WTC11 (cell line): ENCODE measurements at regions not wholly inside any gene's neighbourhood (a gene's known extent, or its start where the extent isn't known, plus 50 kb on each side); places are given as distances from the start of the nearest gene placed in this dataset.

Experiments
- ATAC-seq: fragments of 200-7000 bp; cut with Tn5 transposase; 2 replicates; pipeline ENCODE4 v1.10.0; 2021; ENCODE audit warnings: mild to moderate bottlenecking, moderate library complexity
- CTCF ChIA-PET: fragments of 300-600 bp; sonication (Branson Sonifier 250); formaldehyde crosslinking; loops from one replicate; lab custom pipeline; 2021; ENCODE audit warnings: antibody characterized with exemption; lab: Charles Lee
- POLR2A ChIA-PET: fragments of 350-600 bp; sonication (Branson Sonifier 250); formaldehyde crosslinking; loops from one replicate; lab custom pipeline; 2021; ENCODE audit warnings: antibody characterized with exemption; lab: Charles Lee
- DNase-seq: peaks from one replicate; pipeline ENCODE4 v3.0.0; 2021; ENCODE audit warnings: low spot score
- H3K27ac Mint-ChIP-seq: 2 replicates; pipeline ENCODE4 v1.8.0; 2021; ENCODE audit warnings: mixed read lengths
- H3K27me3 Mint-ChIP-seq: 2 replicates; pipeline ENCODE4 v1.8.0; 2021; ENCODE audit warnings: low read depth, mild to moderate bottlenecking, moderate library complexity, mixed read lengths
- H3K36me3 Mint-ChIP-seq: 2 replicates; pipeline ENCODE4 v1.8.0; 2021; ENCODE audit warnings: mixed read lengths
- H3K4me1 Mint-ChIP-seq: 2 replicates; pipeline ENCODE4 v1.8.0; 2022; ENCODE audit warnings: mixed read lengths
- H3K4me3 Mint-ChIP-seq: 2 replicates; pipeline ENCODE4 v1.8.0; 2021; ENCODE audit warnings: mild to moderate bottlenecking, moderate library complexity, mixed read lengths
- H3K9me3 Mint-ChIP-seq: 2 replicates; pipeline ENCODE4 v1.8.0; 2021; ENCODE audit warnings: mixed read lengths
- ATF1 ChIP-seq: sonication (generic); formaldehyde crosslinking; IDR thresholded peaks from 2 replicates; pipeline ENCODE4 v1.8.1; 2023; ENCODE audit warnings: mild to moderate bottlenecking, moderate library complexity, missing genetic modification reagents
- EMX1 ChIP-seq: fragments of 250-450 bp; sonication (Bioruptor Pico); IDR thresholded peaks from 2 replicates; pipeline ENCODE4 v1.8.0; 2021; ENCODE audit warnings: mild to moderate bottlenecking
- IRF2 ChIP-seq: sonication (generic); formaldehyde crosslinking; IDR thresholded peaks from 2 replicates; pipeline ENCODE4 v1.8.0; 2022; ENCODE audit warnings: low read depth, missing genetic modification reagents, borderline replicate concordance
- JUN ChIP-seq: sonication (generic); formaldehyde crosslinking; IDR thresholded peaks from 2 replicates; pipeline ENCODE4 v1.8.0; 2023; ENCODE audit warnings: mild to moderate bottlenecking, missing genetic modification reagents
- MYBL2 ChIP-seq: sonication (generic); formaldehyde crosslinking; IDR thresholded peaks from 2 replicates; pipeline ENCODE4 v1.8.1; 2023; ENCODE audit warnings: mild to moderate bottlenecking, moderate library complexity, missing genetic modification reagents
- NFATC4 ChIP-seq: fragments of 250-450 bp; sonication (Bioruptor Pico); IDR thresholded peaks from 2 replicates; pipeline ENCODE4 v1.9.0; 2021; ENCODE audit warnings: mild to moderate bottlenecking
- PRRX2 ChIP-seq: fragments of 250-450 bp; sonication (Bioruptor Pico); IDR thresholded peaks from 2 replicates; pipeline ENCODE4 v1.8.0; 2021; ENCODE audit warnings: mild to moderate bottlenecking
- RORB ChIP-seq: fragments of 250-450 bp; sonication (Bioruptor Pico); IDR thresholded peaks from 2 replicates; pipeline ENCODE4 v1.9.0; 2021; ENCODE audit warnings: mild to moderate bottlenecking
- SOX15 ChIP-seq: fragments of 250-450 bp; sonication (Bioruptor Pico); IDR thresholded peaks from 2 replicates; pipeline ENCODE4 v1.9.0; 2021; ENCODE audit warnings: mild to moderate bottlenecking
- TEAD1 ChIP-seq: sonication (generic); formaldehyde crosslinking; IDR thresholded peaks from 2 replicates; pipeline ENCODE4 v1.8.0; 2022; ENCODE audit warnings: mild to moderate bottlenecking, missing genetic modification reagents
- TEAD4 ChIP-seq: sonication (generic); formaldehyde crosslinking; IDR thresholded peaks from 2 replicates; pipeline ENCODE4 v1.8.0; 2022; ENCODE audit warnings: mild to moderate bottlenecking, missing genetic modification reagents
- ZNF219 ChIP-seq: sonication (generic); formaldehyde crosslinking; IDR thresholded peaks from 2 replicates; pipeline ENCODE4 v1.8.0; 2023; ENCODE audit warnings: missing genetic modification reagents, mild to moderate bottlenecking, borderline replicate concordance
- ZNF317 ChIP-seq: sonication (generic); formaldehyde crosslinking; IDR thresholded peaks from 2 replicates; pipeline ENCODE4 v1.8.1; 2023; ENCODE audit warnings: low read depth, mild to moderate bottlenecking, moderate library complexity, missing genetic modification reagents, borderline replicate concordance
- ZNF416 ChIP-seq: fragments of 250-450 bp; sonication (Bioruptor Pico); IDR thresholded peaks from 2 replicates; pipeline ENCODE4 v1.9.0; 2021; ENCODE audit warnings: mild to moderate bottlenecking, inconsistent platforms
- ZNF423 ChIP-seq: fragments of 250-450 bp; sonication (Bioruptor Pico); IDR thresholded peaks from 2 replicates; pipeline ENCODE4 v2.1.2; 2022; ENCODE audit warnings: mild to moderate bottlenecking, moderate library complexity
- ZNF532 ChIP-seq: fragments of 250-450 bp; sonication (Bioruptor Pico); IDR thresholded peaks from 2 replicates; pipeline ENCODE4 v1.9.0; 2021; ENCODE audit warnings: mild to moderate bottlenecking, borderline replicate concordance
- ZNF671 ChIP-seq: fragments of 250-450 bp; sonication (Bioruptor Pico); IDR thresholded peaks from 2 replicates; pipeline ENCODE4 v1.8.0; 2021; ENCODE audit warnings: mild to moderate bottlenecking
- TF ChIP-seq, protein P1 (sequence below): fragments of 200-600 bp; IDR thresholded peaks from 2 replicates; pipeline ENCODE4 v1.8.0; 2022; ENCODE audit warnings: antibody characterized with exemption
- TF ChIP-seq, protein P2 (sequence below): sonication (generic); formaldehyde crosslinking; conservative IDR thresholded peaks from 2 replicates; pipeline ENCODE4 v1.8.1; 2023; ENCODE audit warnings: mild to moderate bottlenecking, low read depth, missing genetic modification reagents, moderate library complexity

DNA sequence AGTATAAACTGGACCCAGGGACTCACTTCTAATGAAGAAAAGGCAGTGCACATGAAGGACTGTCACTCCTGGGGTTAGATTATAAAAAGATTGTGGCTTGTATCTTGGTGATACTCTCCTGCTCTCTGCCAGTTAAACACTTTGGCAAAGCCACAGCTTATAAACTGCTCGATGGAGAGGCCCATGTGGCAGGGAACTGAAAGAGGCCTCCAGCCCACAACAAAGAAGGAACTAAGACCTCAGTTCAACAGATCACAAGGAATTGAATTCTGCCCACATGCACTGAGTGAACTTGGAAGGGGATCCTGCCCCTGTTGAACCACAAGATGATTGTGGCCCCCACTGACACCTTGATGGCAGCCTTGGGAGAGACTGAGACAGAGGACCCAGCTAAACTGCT, 363.8 kb downstream of the CBLN4 start:
- H3K4me3 Mint-ChIP-seq: no peak overlapping the region
- peaks cover 76% of the 10 kb centered on the region for H3K36me3 Mint-ChIP-seq
- CTCF ChIA-PET: no interaction called here
- peaks cover 11% of the 10 kb centered on the region for H3K27me3 Mint-ChIP-seq
- H3K27ac Mint-ChIP-seq: no peak overlapping the region
- POLR2A ChIA-PET: no interaction called here
- H3K9me3 Mint-ChIP-seq: peaks cover 86% of the 10 kb centered on the region
- no peaks in the 10 kb centered on the region for H3K4me1 Mint-ChIP-seq
- DNase-seq (no peak), ATAC-seq (no peak)
- TF ChIP-seq TEAD4 (CRISPR knock-in tag): no peak
- TF ChIP-seq ZNF423: no peak
- TF ChIP-seq ATF1 (CRISPR knock-in tag): no peak
- TF ChIP-seq, protein P1, sequence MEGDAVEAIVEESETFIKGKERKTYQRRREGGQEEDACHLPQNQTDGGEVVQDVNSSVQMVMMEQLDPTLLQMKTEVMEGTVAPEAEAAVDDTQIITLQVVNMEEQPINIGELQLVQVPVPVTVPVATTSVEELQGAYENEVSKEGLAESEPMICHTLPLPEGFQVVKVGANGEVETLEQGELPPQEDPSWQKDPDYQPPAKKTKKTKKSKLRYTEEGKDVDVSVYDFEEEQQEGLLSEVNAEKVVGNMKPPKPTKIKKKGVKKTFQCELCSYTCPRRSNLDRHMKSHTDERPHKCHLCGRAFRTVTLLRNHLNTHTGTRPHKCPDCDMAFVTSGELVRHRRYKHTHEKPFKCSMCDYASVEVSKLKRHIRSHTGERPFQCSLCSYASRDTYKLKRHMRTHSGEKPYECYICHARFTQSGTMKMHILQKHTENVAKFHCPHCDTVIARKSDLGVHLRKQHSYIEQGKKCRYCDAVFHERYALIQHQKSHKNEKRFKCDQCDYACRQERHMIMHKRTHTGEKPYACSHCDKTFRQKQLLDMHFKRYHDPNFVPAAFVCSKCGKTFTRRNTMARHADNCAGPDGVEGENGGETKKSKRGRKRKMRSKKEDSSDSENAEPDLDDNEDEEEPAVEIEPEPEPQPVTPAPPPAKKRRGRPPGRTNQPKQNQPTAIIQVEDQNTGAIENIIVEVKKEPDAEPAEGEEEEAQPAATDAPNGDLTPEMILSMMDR: no peak
- TF ChIP-seq MYBL2 (CRISPR knock-in tag): no peak
- no peak for TF ChIP-seq RORB
- TF ChIP-seq ZNF416: no peak
- TF ChIP-seq EMX1: no peak
- TF ChIP-seq IRF2 (CRISPR knock-in tag): no peak
- TF ChIP-seq NFATC4 (CRISPR knock-in tag): no peak
- no peak for TF ChIP-seq ZNF317 (CRISPR knock-in tag)
- no peak for TF ChIP-seq TEAD1 (CRISPR knock-in tag)
- no peak for TF ChIP-seq JUN (CRISPR knock-in tag)
- no peak for TF ChIP-seq ZNF671 (CRISPR knock-in tag)

- ATAC-seq (no peak), DNase-seq (no peak)
- Mint-ChIP-seq H3K4me1 (no peaks in the 10 kb centered on the region), H3K4me3 (no peak overlapping the region), H3K9me3 (peaks cover 78% of the 10 kb centered on the region), H3K36me3 (peaks cover 68% of the 10 kb centered on the region), H3K27me3 (peaks cover 16% of the 10 kb centered on the region), H3K27ac (no peak overlapping the region)
- ChIA-PET POLR2A (no interaction called here), CTCF (no interaction called here)
- TF ChIP-seq SOX15 (CRISPR knock-in tag) (no peak), ZNF219 (CRISPR knock-in tag) (no peak), ZNF416 (no peak), ZNF532 (CRISPR knock-in tag) (no peak), PRRX2 (CRISPR knock-in tag) (no peak)
- TF ChIP-seq, protein P2, sequence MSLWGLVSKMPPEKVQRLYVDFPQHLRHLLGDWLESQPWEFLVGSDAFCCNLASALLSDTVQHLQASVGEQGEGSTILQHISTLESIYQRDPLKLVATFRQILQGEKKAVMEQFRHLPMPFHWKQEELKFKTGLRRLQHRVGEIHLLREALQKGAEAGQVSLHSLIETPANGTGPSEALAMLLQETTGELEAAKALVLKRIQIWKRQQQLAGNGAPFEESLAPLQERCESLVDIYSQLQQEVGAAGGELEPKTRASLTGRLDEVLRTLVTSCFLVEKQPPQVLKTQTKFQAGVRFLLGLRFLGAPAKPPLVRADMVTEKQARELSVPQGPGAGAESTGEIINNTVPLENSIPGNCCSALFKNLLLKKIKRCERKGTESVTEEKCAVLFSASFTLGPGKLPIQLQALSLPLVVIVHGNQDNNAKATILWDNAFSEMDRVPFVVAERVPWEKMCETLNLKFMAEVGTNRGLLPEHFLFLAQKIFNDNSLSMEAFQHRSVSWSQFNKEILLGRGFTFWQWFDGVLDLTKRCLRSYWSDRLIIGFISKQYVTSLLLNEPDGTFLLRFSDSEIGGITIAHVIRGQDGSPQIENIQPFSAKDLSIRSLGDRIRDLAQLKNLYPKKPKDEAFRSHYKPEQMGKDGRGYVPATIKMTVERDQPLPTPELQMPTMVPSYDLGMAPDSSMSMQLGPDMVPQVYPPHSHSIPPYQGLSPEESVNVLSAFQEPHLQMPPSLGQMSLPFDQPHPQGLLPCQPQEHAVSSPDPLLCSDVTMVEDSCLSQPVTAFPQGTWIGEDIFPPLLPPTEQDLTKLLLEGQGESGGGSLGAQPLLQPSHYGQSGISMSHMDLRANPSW: no peak
- TF ChIP-seq, all 79 proteins: peak for 0
Observed at GRCh38 chr20:55635870-55636269, 369.4 kb downstream of the CBLN4 start.
